HG03520 (cell line): ENCODE measurements at regions not wholly inside any gene's neighbourhood (a gene's known extent, or its start where the extent isn't known, plus 50 kb on each side); places are given as distances from the start of the nearest gene placed in this dataset.
A peak's percentile ranks its signal among the peaks of the same experiment; 100 is the strongest.
"Not testable (repeated sequence)": the region's sequence is repeated elsewhere in the genome, so short reads cannot be mapped to it uniquely, and the experiment has no call there.

Experiments used
- ATAC-seq: cut with Tn5 transposase; IDR thresholded peaks from one replicate; pipeline ENCODE4 v1.9.1; 2021; ENCODE audit warnings: mild to moderate bottlenecking, moderate library complexity; ENCODE audit not compliant: unreplicated experiment

GRCh38 chr13:61144301-61144700 lies 271.3 kb downstream of the PCDH20 start:
- ATAC-seq = no peak

GRCh38 chr13:61142506-61142905 lies 273.1 kb downstream of the PCDH20 start:
- ATAC-seq = no peak

DNA sequence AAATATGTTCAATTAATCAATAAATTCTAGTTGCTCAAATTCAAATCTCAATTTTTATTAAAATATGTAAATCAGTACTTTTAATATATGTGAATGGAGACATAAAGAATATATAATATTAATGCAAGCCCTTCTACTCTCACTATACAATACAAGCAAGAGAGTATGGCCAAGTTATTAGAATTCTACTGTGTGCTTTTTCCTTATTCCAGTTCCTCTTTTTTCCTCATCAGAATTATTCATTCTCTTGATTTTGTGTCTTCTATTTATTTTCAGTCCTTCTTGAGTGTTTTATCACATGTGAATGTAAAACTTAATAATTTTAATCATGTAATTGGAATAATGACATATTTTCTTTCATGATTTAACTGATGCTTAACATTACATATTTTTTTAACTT lies 276.8 kb downstream of the PCDH20 start:
- no peak for ATAC-seq

DNA sequence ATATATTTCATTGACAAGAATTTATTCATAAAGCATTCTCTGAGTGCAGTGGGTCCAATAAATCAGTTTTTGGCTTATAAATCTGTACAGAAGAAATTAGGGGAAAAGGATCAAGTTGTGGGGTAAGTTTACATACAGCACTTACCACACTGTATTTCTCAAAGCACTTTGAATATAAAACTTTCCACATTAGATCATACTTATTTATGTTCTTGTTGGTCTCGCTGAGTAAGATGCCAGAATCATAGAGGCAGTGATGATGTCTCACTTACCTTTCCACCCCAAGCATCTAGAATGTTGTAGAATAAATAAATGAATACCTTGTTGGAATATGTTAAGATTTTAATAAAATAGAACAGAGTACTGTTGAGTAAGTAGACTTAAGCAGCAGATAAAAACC lies 279.1 kb downstream of the PCDH20 start:
- ATAC-seq = no peak

- no peak for ATAC-seq
Measured at GRCh38 chr13:61136093-61136492, 279.6 kb downstream of the PCDH20 start.

GRCh38 chr13:61135583-61135982 lies 280.1 kb downstream of the PCDH20 start:
- no peak for ATAC-seq

DNA sequence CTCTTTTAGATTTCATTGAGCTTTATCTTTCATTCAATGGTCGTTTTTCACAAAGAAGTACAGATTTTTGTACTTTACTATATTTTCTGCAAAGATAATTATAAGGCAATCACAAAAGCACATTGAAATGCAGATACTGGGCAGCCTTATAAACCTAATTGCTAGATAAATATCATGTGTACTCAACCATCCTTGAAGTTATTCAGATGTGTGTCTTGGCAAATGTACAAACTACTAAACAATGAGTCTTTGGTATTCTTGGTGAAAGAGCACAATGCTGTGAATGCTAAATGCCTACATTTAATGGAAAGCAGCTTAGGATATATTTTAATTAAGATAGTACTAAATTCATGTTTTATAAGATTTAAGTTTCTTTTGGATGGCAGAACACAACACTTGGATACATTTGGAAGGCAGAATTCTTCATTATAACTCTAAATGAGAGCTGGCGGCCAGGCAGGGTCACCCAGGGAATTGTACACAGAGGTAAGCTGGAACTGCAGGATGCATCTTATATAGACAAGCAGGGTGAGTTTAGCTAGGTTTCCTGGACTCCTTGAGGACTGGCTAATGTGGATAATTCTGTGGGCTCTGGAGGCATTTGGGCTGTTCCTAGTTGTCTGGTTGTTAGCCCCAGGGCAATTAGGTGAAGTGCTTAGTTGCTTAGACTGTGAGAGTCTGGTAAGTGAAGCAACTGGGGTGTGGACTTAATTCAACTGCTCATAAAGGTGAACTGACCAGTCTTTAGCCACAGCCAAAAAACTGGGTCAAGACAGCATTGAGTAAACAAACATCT lies 286.6 kb downstream of the PCDH20 start:
- ATAC-seq = no peak

DNA sequence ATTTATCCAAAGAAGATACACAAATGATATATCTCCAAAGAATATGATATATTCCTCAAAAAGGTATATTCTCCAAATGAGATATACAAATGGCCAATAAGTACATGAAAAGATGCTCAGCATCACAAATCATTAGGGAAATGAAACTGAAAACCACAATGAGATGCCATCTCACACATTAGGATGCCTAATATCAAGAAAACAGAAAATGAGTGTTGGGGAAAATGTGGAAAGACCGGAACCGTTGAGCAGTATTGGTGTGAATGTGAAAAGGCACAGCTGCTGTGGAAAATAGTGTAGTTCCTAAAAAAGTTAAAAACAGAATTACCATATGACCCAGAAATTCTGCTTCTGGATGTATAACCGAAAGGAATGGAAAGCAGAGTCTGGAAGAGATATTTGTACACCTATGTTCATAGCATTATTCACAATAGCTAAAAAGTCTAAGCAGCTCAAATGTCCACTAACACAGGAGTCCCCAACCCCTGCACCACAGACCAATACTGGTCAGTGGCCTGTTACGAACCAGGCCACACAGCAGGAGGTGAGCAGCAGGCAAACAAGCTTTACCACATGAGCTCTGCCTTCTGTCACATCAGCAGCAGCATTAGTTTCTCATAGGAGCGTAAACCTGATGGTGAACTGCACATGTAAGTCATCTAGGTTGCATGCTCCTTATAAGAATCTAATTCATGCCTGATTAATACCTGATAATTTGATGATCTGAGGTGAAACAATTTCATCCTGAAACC lies 291.9 kb downstream of the PCDH20 start:
- ATAC-seq = peak; percentile 47

DNA sequence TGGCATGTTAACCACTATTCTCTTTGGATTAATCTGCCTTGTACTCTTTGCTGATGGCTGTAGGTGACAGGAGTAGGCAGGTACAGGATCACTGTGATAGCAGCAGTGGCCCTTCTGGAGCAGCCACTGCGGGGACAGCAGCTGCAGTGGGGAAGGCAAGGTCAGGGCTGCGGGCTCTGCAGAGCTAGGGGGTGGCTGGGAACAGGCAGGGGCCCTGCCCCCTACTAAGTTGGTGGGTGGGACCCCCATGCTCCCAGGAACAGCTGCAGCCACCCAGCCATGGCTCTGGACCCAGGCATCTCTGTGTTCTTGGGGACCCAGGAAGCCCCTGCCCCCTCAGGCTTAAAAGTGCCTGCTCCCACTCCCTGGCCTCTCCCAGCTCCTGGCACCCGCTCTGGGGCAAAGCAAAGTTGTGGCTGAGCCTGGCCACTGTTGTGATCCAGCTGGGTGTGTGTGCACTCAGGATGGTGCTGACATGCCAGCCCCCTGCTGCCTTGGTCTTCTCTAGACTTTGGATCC lies 302.4 kb downstream of the PCDH20 start:
- ATAC-seq = no peak

DNA sequence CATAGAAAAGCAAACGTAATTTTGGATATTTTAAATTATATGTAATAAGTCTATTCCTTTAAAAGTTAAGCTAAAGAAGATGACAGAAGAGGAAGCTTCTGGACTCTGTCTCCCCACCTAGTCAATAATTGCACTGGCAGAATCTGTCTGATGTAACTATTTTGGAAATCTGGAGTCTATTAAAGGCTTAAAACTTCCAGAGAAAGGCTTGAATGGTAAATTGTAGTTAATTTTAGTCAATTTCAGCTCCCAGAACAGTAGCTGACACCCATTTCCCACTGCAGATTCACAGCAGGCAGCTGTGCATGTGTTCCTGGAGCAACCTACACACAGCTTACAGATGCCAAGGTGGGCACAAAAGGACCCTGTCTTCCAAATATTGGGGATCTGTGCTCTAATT lies 304.1 kb downstream of the PCDH20 start:
- ATAC-seq = no peak

DNA sequence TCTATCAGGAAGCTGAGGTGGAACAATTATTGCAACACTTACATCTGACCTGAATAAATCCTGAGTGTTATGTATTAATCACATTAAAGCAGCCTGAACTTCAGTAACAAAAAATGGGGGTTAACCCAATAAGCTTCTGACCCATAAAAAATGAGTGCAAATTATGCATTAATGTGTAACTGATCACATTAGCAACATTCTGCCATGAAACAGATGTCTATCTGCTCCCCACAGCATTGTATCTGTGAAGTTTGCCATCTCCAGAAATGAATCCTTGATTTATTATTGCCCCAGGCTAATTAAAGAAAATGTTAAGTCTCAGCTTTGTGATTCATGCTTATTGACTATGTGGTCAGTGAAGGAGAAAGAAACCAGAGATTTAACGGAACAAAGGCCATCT lies 304.9 kb downstream of the PCDH20 start:
- no peak for ATAC-seq

GRCh38 chr13:61109741-61110140 lies 305.9 kb downstream of the PCDH20 start:
- ATAC-seq = no peak

- ATAC-seq = no peak
Measured at GRCh38 chr13:61107989-61108388, 307.7 kb downstream of the PCDH20 start.

GRCh38 chr13:61095885-61096284 lies 319.8 kb downstream of the PCDH20 start:
- ATAC-seq = no peak

GRCh38 chr13:61094865-61095264 lies 320.8 kb downstream of the PCDH20 start:
- no peak for ATAC-seq

DNA sequence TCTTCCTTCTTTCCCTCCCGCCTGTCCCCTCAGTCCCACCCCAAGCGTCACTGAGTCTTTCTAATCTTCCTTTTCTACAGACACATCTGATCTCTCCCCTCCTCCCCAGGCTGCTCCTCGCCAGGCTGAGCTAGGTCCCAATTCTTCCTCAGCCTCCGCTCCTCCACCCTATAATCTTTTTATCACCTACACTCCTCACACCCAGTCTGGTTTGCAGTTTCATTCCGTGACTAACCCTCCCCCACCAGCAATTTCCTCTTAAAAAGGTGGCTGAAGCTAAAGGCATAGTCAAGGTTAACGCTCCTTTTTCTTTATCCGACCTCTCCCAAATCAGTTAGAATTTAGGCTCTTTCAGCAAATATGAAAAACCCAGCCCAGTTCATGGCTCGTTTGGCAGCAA lies 325.8 kb downstream of the PCDH20 start:
- ATAC-seq = not testable (repeated sequence)

DNA sequence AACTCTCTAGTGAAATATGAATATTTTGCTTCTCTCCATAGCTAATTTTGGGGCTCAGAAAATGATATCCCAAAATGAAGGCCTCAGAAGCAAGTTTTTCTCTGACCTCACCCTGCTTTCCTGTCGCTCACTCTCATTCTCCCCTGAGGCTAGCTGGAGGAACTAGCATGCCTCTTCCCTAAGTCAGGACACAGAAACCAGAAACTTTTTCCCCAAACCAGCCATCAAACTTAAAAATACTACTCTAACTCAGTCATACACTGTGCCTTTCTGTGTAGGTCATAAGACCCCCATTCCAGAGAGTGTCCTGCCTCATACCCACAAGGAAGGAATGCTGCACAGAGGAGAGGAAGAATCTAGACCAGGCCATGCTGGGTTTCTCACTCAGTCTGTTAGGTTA lies 329.6 kb downstream of the PCDH20 start:
- ATAC-seq = no peak

DNA sequence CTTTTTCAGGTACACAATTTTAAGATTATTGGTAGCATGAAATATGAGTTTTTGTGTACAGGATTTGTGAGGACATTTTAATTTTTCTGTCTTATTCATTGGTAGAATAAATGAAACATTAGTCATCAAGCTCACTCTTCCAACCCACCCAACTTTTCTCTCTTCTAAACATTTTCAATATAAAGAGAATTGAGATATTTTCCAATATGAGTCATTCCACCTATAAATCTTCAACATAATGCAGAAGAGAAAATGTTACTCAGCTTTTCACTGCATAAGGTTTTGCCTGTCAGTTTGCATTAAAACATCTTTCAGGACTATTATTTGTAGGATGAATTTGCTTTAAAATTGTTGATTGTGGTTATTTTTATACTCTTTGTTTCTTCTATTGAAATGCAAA lies 330.7 kb downstream of the PCDH20 start:
- no peak for ATAC-seq

DNA sequence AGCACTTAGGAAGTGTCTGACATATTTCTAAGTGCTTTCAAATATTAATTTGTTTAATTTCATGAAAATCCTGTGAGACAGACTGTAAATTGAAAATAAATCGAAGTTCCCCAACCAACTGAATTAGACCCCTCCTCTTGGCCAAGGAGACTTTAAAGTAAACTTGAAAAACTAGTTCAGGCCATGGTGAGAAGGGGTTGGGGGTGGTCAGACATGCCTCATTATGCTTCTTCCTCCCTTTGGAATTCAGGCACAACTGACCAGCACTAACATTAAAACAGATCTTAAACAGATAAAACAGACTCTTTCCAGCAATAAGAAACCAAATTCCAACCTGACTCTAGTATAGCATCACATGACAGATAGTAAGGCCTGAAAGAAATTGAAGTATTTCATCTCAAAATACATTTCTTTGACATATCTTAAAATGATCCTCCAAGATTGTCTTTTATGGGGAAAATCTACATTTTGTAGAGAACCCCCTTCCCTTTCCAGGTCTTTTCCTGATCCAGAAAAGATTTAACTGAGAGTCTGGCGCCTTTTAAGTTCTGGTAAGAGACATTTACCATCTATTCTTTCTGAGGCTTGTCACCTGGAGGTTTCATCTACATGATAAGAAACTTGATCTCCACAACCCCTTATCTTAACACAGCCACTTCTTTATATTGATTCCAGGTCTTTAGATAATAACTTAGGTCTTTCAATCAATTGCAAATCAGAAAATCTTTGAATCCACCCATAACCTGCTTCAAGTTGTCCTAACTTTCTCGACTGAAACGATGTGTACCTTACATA lies 336.5 kb downstream of the PCDH20 start:
- ATAC-seq = no peak

GRCh38 chr13:61052175-61052574 lies 363.5 kb downstream of the PCDH20 start:
- ATAC-seq = no peak

DNA sequence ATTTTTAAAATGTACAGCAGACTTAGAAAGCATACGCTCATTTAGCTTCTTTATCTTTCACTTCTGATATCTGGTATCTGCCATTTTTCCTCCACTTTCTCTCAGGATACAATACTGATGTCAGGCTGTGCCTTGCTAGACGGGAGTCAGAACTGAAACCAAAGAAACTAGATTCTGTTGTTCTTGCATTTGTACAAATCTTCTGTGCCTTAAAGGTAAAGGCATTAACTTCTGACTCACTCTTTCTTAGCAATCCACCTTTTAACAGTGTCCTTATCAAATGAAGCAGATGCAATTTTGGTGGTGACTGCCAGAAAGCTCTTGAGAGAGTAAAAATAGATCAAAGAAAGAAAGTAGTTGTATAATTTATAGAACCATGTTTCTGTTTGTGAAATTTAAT lies 370.4 kb downstream of the PCDH20 start:
- ATAC-seq = no peak
